Effector CD8-positive, alpha-beta T cell (primary cell): ENCODE measurements at regions not wholly inside any gene's neighbourhood (a gene's known extent, or its start where the extent isn't known, plus 50 kb on each side); places are given as distances from the start of the nearest gene placed in this dataset.

ENCODE experiments used
- DNase-seq: peaks from one replicate; lab custom pipeline; 2025; lab: John Stamatoyannopoulos, UW

DNA sequence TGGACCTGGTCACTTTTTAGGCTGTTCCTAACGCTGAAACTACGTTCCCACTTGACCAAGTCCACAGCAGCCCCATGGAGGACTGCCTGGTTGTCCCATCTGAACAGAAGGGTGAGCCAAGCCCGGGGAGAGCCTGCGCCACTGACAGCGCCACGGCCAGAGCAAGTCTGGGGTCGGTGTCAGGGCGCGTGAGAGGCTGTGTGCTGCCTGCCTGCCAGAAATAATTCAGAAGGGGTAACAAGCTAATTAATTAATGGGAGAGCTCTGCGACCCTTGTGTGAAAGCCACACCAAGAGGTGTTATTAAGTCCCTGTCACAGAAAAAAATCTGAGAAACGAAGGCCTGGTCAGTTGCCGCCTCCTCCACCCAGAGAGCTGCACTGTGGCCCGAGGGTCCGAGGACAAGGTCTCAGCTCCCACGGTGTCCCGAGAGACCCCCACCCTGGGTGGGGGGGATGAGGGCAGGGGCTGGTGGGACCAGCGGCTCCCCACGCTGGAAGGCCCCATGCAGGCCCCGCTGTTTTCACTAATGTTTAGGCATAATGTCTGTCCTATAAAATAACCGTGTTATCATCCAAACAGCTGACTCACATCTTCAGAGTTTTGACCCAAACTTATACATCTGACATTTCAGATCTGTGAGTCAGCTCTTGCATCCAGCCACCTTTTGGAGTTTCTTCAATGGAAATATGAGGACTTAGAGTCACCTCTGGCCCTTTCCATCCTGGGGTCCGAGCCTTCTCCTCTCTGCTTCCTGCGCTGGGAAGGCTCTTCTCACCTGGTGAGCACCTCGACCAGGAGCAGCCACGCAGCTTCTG is 58.5 kb downstream of the DLL1 start:
- DNase-seq, result no peak

DNA sequence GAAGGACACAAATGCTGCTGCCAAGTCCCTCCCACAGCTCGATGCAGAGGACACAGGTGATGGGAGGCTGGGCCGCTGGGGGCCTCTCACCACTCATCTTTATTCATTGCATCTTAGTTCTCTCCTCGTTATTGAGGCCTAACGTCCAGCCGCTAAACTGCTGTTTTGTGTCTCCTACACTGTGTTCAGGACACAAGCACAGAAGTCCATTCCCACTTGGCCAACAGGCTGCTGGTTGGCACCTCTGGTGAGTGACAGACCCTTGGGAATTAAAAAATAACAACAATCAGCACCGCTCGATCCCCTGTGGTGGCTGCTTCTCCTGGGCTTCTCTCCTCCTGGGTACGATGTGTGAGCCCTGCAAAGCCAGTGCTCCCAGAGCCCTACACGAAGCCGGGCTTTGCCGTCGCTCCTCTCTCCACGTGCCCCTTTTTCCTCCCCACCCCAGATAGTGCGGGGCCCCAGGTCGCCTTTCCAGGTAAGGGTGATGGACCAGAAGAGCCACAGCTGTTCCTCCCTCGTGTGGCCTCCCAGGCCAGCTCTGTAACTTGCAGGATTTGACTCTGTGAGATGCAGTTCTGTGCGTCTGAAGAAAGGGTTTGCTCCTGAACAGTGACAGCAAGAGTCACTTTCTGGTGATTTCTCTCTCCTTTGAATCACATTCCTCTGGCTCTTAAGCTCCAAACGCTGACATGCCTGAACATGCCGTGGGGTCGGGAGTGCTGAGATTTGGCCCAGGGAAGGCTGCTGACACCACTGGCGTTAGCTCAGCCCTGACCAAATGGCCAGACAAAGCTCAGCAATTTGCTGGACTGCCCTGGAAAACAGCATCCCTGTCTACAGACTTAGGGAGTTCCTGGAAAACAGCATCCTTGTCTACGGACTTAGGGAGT is 59.3 kb downstream of the DLL1 start:
- DNase-seq, result no peak

- no peak for DNase-seq
Measured at GRCh38 chr6:170230520-170231292, 60.2 kb downstream of the DLL1 start.

GRCh38 chr6:170229851-170230519 is 60.9 kb downstream of the DLL1 start:
- DNase-seq, result no peak

- no peak for DNase-seq
Measured at GRCh38 chr6:170229396-170229795, 61.5 kb downstream of the DLL1 start.

- no peak for DNase-seq
Measured at GRCh38 chr6:170228946-170229310, 62.0 kb downstream of the DLL1 start.

- DNase-seq, result no peak
Measured at GRCh38 chr6:170227996-170228945, 62.6 kb downstream of the DLL1 start.

- DNase-seq, result no peak
Measured at GRCh38 chr6:170227521-170227983, 63.3 kb downstream of the DLL1 start.

DNA sequence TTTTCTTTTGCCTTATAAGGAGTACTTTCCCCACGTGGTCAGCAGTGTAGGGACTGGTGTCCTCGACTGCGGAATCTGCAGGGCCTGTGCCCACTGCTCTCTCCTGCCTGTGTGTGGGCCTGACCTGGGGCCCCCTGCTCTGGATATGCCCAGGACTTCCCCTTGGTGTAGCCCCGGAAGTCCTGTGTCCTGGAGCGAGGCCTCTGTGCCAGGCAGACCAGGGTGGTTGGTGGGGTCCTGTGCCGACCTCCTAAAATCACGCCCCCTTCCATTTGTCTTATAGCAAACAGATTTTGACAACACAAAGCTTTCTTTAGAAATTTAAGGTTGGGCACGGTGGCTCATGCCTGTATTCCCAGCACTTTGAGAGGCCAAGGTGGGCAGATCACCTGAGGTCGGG is 64.2 kb downstream of the DLL1 start:
- DNase-seq, result no peak

DNA sequence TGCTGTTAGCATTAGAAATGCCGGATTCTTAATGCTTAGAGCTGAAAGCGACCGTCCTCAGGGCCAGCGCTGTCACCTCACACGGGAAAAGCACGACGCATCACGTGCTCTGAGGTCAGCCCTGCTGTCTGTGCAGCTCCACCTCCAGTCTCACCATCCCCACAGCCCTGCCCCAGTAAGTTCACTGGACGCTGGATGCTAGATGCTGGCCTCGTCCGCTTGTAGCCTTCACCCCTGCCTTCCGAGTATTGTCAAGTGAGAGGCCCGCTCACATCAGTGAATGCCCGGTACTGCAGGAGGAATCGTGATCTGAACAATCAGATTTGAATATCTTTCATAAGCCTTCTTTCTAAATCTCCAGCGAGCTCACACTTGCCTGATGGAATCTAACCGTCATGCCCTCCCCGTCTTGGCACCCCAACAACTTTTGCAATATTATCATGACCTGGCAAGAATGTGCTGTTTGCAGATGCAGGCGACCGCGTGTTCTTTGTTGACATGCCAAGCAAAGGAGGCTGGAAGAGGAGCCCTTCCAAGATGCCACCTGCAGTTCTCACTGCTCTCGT is 64.9 kb downstream of the DLL1 start:
- no peak for DNase-seq

GRCh38 chr6:170224694-170225660 is 65.9 kb downstream of the DLL1 start:
- no peak for DNase-seq

GRCh38 chr6:170223718-170224693 is 66.9 kb downstream of the DLL1 start:
- no peak for DNase-seq

- DNase-seq, result no peak
Measured at GRCh38 chr6:170222498-170223471, 68.1 kb downstream of the DLL1 start.

DNA sequence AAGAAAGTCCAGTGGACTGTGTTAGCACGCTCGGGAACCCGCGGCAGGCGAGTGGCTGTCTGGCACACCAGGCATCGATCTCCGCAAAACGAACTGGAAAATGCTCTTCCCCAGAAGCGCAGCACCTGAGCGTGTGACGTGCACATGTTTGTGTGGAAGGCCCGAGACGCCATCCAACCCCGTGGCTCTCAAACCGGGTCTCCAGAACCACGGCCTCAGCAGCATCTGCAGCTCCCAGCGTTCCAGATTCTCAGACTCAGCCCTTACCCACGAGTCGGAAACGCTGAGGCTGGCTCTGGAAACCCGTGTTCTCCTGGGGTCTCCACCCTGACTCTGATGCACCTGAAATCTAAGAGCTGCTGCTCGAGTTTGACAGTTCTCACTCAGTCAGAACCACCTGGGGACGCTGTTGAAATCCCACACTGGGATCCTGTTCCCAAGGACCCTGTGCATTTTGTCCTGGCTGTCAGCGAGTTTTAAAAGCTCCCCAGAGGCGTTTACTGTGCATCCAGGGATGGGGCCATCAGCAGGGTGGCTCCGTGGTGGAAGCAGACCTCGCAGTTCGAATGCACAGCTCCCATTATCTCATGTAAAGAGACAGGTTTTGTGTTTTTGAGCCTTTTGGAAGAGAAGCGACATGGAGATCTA is 69.0 kb downstream of the DLL1 start:
- DNase-seq, result no peak

DNA sequence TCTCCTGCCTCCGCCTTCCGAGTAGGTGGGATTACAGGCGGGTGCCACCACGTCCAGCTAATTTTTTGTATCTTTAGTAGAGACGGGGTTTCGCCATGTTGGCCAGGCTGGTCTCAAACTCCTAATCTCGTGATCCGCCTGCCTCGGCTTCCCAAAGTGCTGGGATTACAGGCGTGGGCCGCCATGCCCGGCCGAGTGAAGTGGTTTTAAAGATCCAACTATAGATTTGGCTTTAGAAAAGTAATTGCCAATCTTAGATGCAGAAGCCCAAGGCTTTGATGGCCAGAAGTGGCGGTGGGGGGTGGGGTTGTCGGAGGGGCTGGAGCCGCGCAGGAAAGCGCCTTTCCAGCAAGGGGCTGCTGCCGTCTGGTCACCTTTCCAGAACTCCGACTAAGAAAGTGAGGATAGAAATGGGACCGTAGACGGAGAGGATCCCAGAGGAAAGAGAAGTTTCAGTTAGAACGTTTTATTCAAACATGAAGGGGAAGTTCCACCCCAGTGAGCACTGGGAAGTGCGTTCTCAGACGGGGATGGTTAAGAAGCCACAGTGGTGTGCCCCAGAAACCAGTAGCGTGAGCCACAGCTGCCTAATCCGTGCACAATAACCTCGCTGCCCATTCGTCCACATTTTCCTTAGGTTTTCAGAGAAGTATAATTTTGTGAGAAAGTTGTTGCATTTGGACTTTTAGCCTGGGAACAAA is 69.7 kb downstream of the DLL1 start:
- no peak for DNase-seq
